NOMO-1 treated with dmso at 0.1 percent for 144 hours (cell line): ENCODE measurements at regions not wholly inside any gene's neighbourhood (a gene's known extent, or its start where the extent isn't known, plus 50 kb on each side); places are given as distances from the start of the nearest gene placed in this dataset.
"Not testable (repeated sequence)": the region's sequence is repeated elsewhere in the genome, so short reads cannot be mapped to it uniquely, and the experiment has no call there.

Source experiments
- DNase-seq: peaks from one replicate; lab custom pipeline; 2025; ENCODE audit not compliant: unreplicated experiment; lab: John Stamatoyannopoulos, UW

- no peak for DNase-seq
Observed at GRCh38 chr15:39260791-39261190, 320.1 kb upstream of the THBS1 start.

GRCh38 chr15:39261397-39262183 lies 319.3 kb upstream of the THBS1 start:
- DNase-seq = not testable (repeated sequence)

- not testable (repeated sequence) for DNase-seq
Observed at GRCh38 chr15:39262995-39263772, 317.7 kb upstream of the THBS1 start.

GRCh38 chr15:39265261-39265660 lies 315.6 kb upstream of the THBS1 start:
- no peak for DNase-seq

GRCh38 chr15:39266890-39267289 lies 314.0 kb upstream of the THBS1 start:
- no peak for DNase-seq

- peak; percentile 8 for DNase-seq
Observed at GRCh38 chr15:39267685-39268084, 313.2 kb upstream of the THBS1 start.

GRCh38 chr15:39269352-39269751 lies 311.5 kb upstream of the THBS1 start:
- no peak for DNase-seq

- no peak for DNase-seq
Observed at GRCh38 chr15:39269821-39270220, 311.1 kb upstream of the THBS1 start.

GRCh38 chr15:39270221-39270855 lies 310.5 kb upstream of the THBS1 start:
- DNase-seq = no peak

- DNase-seq = no peak
Observed at GRCh38 chr15:39270934-39271333, 309.9 kb upstream of the THBS1 start.

GRCh38 chr15:39272901-39273300 lies 308.0 kb upstream of the THBS1 start:
- DNase-seq = no peak

GRCh38 chr15:39273717-39274411 lies 307.0 kb upstream of the THBS1 start:
- DNase-seq = no peak

GRCh38 chr15:39275066-39275465 lies 305.8 kb upstream of the THBS1 start:
- no peak for DNase-seq

GRCh38 chr15:39279311-39279710 lies 301.6 kb upstream of the THBS1 start:
- no peak for DNase-seq

- DNase-seq = no peak
Observed at GRCh38 chr15:39281094-39281493, 299.8 kb upstream of the THBS1 start.

GRCh38 chr15:39282663-39283208 lies 298.1 kb upstream of the THBS1 start:
- DNase-seq = no peak

GRCh38 chr15:39283531-39283930 lies 297.3 kb upstream of the THBS1 start:
- no peak for DNase-seq

- DNase-seq = no peak
Observed at GRCh38 chr15:39285071-39285470, 295.8 kb upstream of the THBS1 start.

- DNase-seq = no peak
Observed at GRCh38 chr15:39285663-39286062, 295.2 kb upstream of the THBS1 start.

- DNase-seq = no peak
Observed at GRCh38 chr15:39286706-39287105, 294.2 kb upstream of the THBS1 start.
